Endothelial cell (in vitro differentiated cells): ENCODE measurements at regions not wholly inside any gene's neighbourhood (a gene's known extent, or its start where the extent isn't known, plus 50 kb on each side); places are given as distances from the start of the nearest gene placed in this dataset.

Source experiments
- DNase-seq: peaks from one replicate; pipeline ENCODE4 v3.0.0; 2021; ENCODE audit warnings: low spot score
- H3K27ac Mint-ChIP-seq: one replicate; pipeline ENCODE4 v1.8.0; 2021; ENCODE audit warnings: mixed read lengths, inconsistent platforms; ENCODE audit not compliant: unreplicated experiment
- H3K27me3 Mint-ChIP-seq: one replicate; pipeline ENCODE4 v1.8.0; 2021; ENCODE audit warnings: mild to moderate bottlenecking, moderate library complexity, mixed read lengths, inconsistent platforms; ENCODE audit not compliant: unreplicated experiment
- H3K36me3 Mint-ChIP-seq: one replicate; pipeline ENCODE4 v1.8.0; 2021; ENCODE audit warnings: mild to moderate bottlenecking, low read depth, mixed read lengths, inconsistent platforms; ENCODE audit not compliant: unreplicated experiment
- H3K4me1 Mint-ChIP-seq: one replicate; pipeline ENCODE4 v1.8.0; 2021; ENCODE audit warnings: mild to moderate bottlenecking, mixed read lengths, inconsistent platforms; ENCODE audit not compliant: unreplicated experiment
- H3K4me3 Mint-ChIP-seq: one replicate; pipeline ENCODE4 v1.8.0; 2021; ENCODE audit warnings: mild to moderate bottlenecking, mixed read lengths, inconsistent platforms; ENCODE audit not compliant: unreplicated experiment
- H3K9me3 Mint-ChIP-seq: one replicate; pipeline ENCODE4 v1.8.0; 2021; ENCODE audit warnings: mixed read lengths, inconsistent platforms; ENCODE audit not compliant: unreplicated experiment
- CTCF ChIP-seq: fragments of 200-600 bp; sonication (generic); IDR thresholded peaks from one replicate; pipeline ENCODE4 v1.5.0; 2021; ENCODE audit warnings: antibody characterized with exemption; ENCODE audit not compliant: unreplicated experiment

- no peaks in the 10 kb centered on the region for H3K4me1 Mint-ChIP-seq
These were observed 356.9 kb downstream of the DEPDC1B start for GRCh38 chr5:60343102-60343501.

GRCh38 chr5:60340965-60341471 is 358.9 kb downstream of the DEPDC1B start:
- Mint-ChIP-seq H3K36me3 (no peaks in the 10 kb centered on the region), H3K27ac (no peak overlapping the region), H3K27me3 (peaks cover 2% of the 10 kb centered on the region), H3K4me1 (no peaks in the 10 kb centered on the region), H3K9me3 (no peaks in the 10 kb centered on the region), H3K4me3 (no peak overlapping the region)
- no peak for DNase-seq
- TF ChIP-seq CTCF: no peak

More at GRCh38 chr5:60343102-60343501, 356.9 kb downstream of the DEPDC1B start:
- Mint-ChIP-seq H3K27me3 (no peaks in the 10 kb centered on the region), H3K36me3 (no peaks in the 10 kb centered on the region), H3K9me3 (no peaks in the 10 kb centered on the region), H3K27ac (no peak overlapping the region), H3K4me3 (no peak overlapping the region)
- DNase-seq: no peak
- no peak for TF ChIP-seq CTCF

GRCh38 chr5:60340326-60340725 is 359.6 kb downstream of the DEPDC1B start:
- no peak for TF ChIP-seq CTCF
- DNase-seq: no peak
- no peak overlapping the region for H3K27ac Mint-ChIP-seq
- H3K36me3 Mint-ChIP-seq: no peaks in the 10 kb centered on the region
- no peaks in the 10 kb centered on the region for H3K4me1 Mint-ChIP-seq
- H3K27me3 Mint-ChIP-seq: peaks cover 2% of the 10 kb centered on the region
- H3K9me3 Mint-ChIP-seq: no peaks in the 10 kb centered on the region
- H3K4me3 Mint-ChIP-seq: no peak overlapping the region

GRCh38 chr5:60339691-60340201 is 360.2 kb downstream of the DEPDC1B start:
- Mint-ChIP-seq H3K27me3 (peaks cover 2% of the 10 kb centered on the region), H3K9me3 (no peaks in the 10 kb centered on the region), H3K4me1 (no peaks in the 10 kb centered on the region), H3K36me3 (no peaks in the 10 kb centered on the region), H3K4me3 (no peak overlapping the region), H3K27ac (no peak overlapping the region)
- no peak for TF ChIP-seq CTCF
- no peak for DNase-seq

- Mint-ChIP-seq H3K27me3 (peaks cover 2% of the 10 kb centered on the region), H3K9me3 (no peaks in the 10 kb centered on the region), H3K27ac (no peak overlapping the region), H3K4me1 (no peaks in the 10 kb centered on the region), H3K36me3 (no peaks in the 10 kb centered on the region), H3K4me3 (no peak overlapping the region)
- no peak for TF ChIP-seq CTCF
- DNase-seq: no peak
These were observed 361.1 kb downstream of the DEPDC1B start for GRCh38 chr5:60338846-60339245.
